SK-N-SH (cell line): ENCODE measurements at regions not wholly inside any gene's neighbourhood (a gene's known extent, or its start where the extent isn't known, plus 50 kb on each side); places are given as distances from the start of the nearest gene placed in this dataset.
A peak's percentile ranks its signal among the peaks of the same experiment; 100 is the strongest.

Source experiments
- CTCF ChIA-PET: fragments of 300-600, 350-600 bp; formaldehyde crosslinking; extraction: SDS; loops from one replicate; lab custom pipeline; 2021; lab: Yijun Ruan, JAX
- POLR2A ChIA-PET: fragments of 350-600 bp; sonication (Branson Sonifier 250); formaldehyde crosslinking; extraction: SDS; loops from one replicate; lab custom pipeline; 2020; ENCODE audit warnings: antibody characterized with exemption, inconsistent platforms; lab: Yijun Ruan, JAX
- DNase-seq: peaks from one replicate; pipeline ENCODE4 v3.0.0; 2012
- H2AFZ ChIP-seq: fragments of 200-600 bp; sonication (generic); 2 replicates; pipeline ENCODE4 v1.8.1; 2016; ENCODE audit warnings: antibody characterized with exemption, mild to moderate bottlenecking, low read depth
- H3F3A ChIP-seq: fragments of 200-600 bp; sonication (generic); replicated peaks from 2 replicates; pipeline ENCODE3; 2016; ENCODE audit warnings: antibody characterized with exemption, mild to moderate bottlenecking; ENCODE audit not compliant: insufficient read depth
- H3K27ac ChIP-seq, 2 experiments: fragments of 200-500 bp in 1 of 2; fragments of 200-600 bp in 1 of 2; sonication (Bioruptor generic) in 1 of 2; sonication (generic), shearing (Covaris generic) in 1 of 2; 2 replicates each; pipeline versions ENCODE4 v1.5.1 to v1.6.1; 2014 to 2016; ENCODE audit warnings: low read depth in 2 of 2, inconsistent platforms in 1 of 2, low read length in 1 of 2, mild to moderate bottlenecking in 1 of 2, mixed read lengths in 1 of 2
- H3K27me3 ChIP-seq: fragments of 200-600 bp; sonication (generic), shearing (Covaris generic); 2 replicates; pipeline ENCODE4 v1.6.1; 2016; ENCODE audit warnings: mixed run types; ENCODE audit not compliant: insufficient read depth
- H3K36me3 ChIP-seq, 2 experiments: fragments of 200-500 bp in 1 of 2; fragments of 200-600 bp in 1 of 2; sonication (Bioruptor generic) in 1 of 2; sonication (generic) in 1 of 2; replicated peaks in 1 of 2; 2 replicates each; pipeline versions ENCODE3 to v1.5.1; 2014 to 2016; ENCODE audit warnings: low read length in 1 of 2, mild to moderate bottlenecking in 1 of 2; ENCODE audit not compliant: insufficient read depth in 2 of 2, control insufficient read depth in 1 of 2
- H3K4me1 ChIP-seq, 2 experiments: fragments of 200-500 bp in 1 of 2; fragments of 200-600 bp in 1 of 2; sonication (Bioruptor generic) in 1 of 2; sonication (generic), shearing (Covaris generic) in 1 of 2; 2 replicates each; pipeline versions ENCODE4 v1.5.1 to v1.6.1; 2014 to 2016; ENCODE audit warnings: low read depth in 1 of 2, low read length in 1 of 2, mixed run types in 1 of 2; ENCODE audit not compliant: insufficient read depth in 2 of 2, control insufficient read depth in 1 of 2
- H3K4me2 ChIP-seq: fragments of 200-600 bp; sonication (generic), shearing (Covaris generic); 2 replicates; pipeline ENCODE4 v1.6.1; 2017; ENCODE audit warnings: mixed run types
- H3K4me3 ChIP-seq, 2 experiments: fragments of 200-500 bp in 1 of 2; fragments of 200-600 bp in 1 of 2; sonication (Bioruptor generic) in 1 of 2; sonication (generic), shearing (Covaris generic) in 1 of 2; 2 replicates each; pipeline versions ENCODE4 v1.5.1 to v1.8.1; 2014 to 2016; ENCODE audit warnings: low read depth in 2 of 2, inconsistent platforms in 1 of 2, low read length in 1 of 2, mild to moderate bottlenecking in 1 of 2, mixed read lengths in 1 of 2, moderate library complexity in 1 of 2
- H3K79me2 ChIP-seq: fragments of 200-600 bp; sonication (generic); 2 replicates; pipeline ENCODE4 v1.8.1; 2017; ENCODE audit warnings: mild to moderate bottlenecking; ENCODE audit not compliant: insufficient read depth
- H3K9ac ChIP-seq: fragments of 200-600 bp; sonication (generic); 2 replicates; pipeline ENCODE4 v1.6.1; 2017; ENCODE audit warnings: mixed run types
- H3K9me2 ChIP-seq: fragments of 200-600 bp; sonication (generic); 2 replicates; pipeline ENCODE4 v1.6.1; 2017; ENCODE audit warnings: mixed run types
- H3K9me3 ChIP-seq: fragments of 200-600 bp; sonication (generic); 2 replicates; pipeline ENCODE4 v1.6.1; 2017; ENCODE audit warnings: mixed run types, mild to moderate bottlenecking, moderate library complexity
- H4K20me1 ChIP-seq: fragments of 200-600 bp; sonication (generic); 2 replicates; pipeline ENCODE4 v1.6.1; 2017; ENCODE audit warnings: mild to moderate bottlenecking, mixed run types; ENCODE audit not compliant: insufficient read depth
- CHD2 ChIP-seq: fragments of 150-350 bp; IDR thresholded peaks from 2 replicates; pipeline ENCODE4 v1.6.1; 2018; ENCODE audit warnings: low read length; ENCODE audit not compliant: partially characterized antibody
- EP300 ChIP-seq, 2 experiments: IDR thresholded peaks; 2 replicates each; pipeline versions ENCODE4 v1.4.0 to v1.6.1; 2012; ENCODE audit warnings: borderline replicate concordance in 1 of 2, low read depth in 1 of 2, low read length in 1 of 2
- FOXJ3 ChIP-seq: sonication (generic); formaldehyde crosslinking; IDR thresholded peaks from 2 replicates; pipeline ENCODE4 v1.5.1; 2020; ENCODE audit warnings: mild to moderate bottlenecking, missing genetic modification reagents
- FOXM1 ChIP-seq: IDR thresholded peaks from 2 replicates; pipeline ENCODE4 v1.4.0; 2012; ENCODE audit warnings: low read depth, mild to moderate bottlenecking
- GABPA ChIP-seq: IDR thresholded peaks from 2 replicates; pipeline ENCODE4 v1.4.0; 2012; ENCODE audit warnings: low read depth, mild to moderate bottlenecking
- GATA2 ChIP-seq: sonication (generic); formaldehyde crosslinking; IDR thresholded peaks from 2 replicates; pipeline ENCODE4 v1.5.0; 2020; ENCODE audit warnings: mild to moderate bottlenecking, missing genetic modification reagents
- MEF2A ChIP-seq: IDR thresholded peaks from 2 replicates; pipeline ENCODE4 v1.4.0; 2012; ENCODE audit warnings: low read depth, borderline replicate concordance
- NRF1 ChIP-seq: IDR thresholded peaks from 2 replicates; pipeline ENCODE4 v1.6.1; 2012; ENCODE audit warnings: low read depth, mild to moderate bottlenecking, low read length
- PBX3 ChIP-seq: IDR thresholded peaks from 2 replicates; pipeline ENCODE4; 2012
- RAD21 ChIP-seq: IDR thresholded peaks from 2 replicates; pipeline ENCODE4 v1.6.1; 2012; ENCODE audit warnings: mild to moderate bottlenecking, low read length
- RCOR1 ChIP-seq: fragments of 150-350 bp; IDR thresholded peaks from 2 replicates; pipeline ENCODE4 v1.6.1; 2017; ENCODE audit warnings: antibody characterized with exemption, low read length
- RFX5 ChIP-seq: IDR thresholded peaks from 2 replicates; pipeline ENCODE4 v1.6.1; 2012; ENCODE audit warnings: mild to moderate bottlenecking, improper control_type of control experiment, low read length
- RXRA ChIP-seq: IDR thresholded peaks from 2 replicates; pipeline ENCODE4 v1.4.0; 2012; ENCODE audit warnings: low read depth, mild to moderate bottlenecking, borderline replicate concordance
- SIN3A ChIP-seq: IDR thresholded peaks from 2 replicates; pipeline ENCODE4 v1.6.1; 2012; ENCODE audit warnings: low read depth, mild to moderate bottlenecking, low read length, moderate library complexity, borderline replicate concordance
- SMC3 ChIP-seq: IDR thresholded peaks from 2 replicates; pipeline ENCODE4 v1.6.1; 2012; ENCODE audit warnings: low read depth, low read length, improper control_type of control experiment
- TCF12 ChIP-seq: IDR thresholded peaks from 2 replicates; pipeline ENCODE4 v1.4.0; 2012
- YY1 ChIP-seq: IDR thresholded peaks from 2 replicates; pipeline ENCODE4 v1.4.0; 2012; ENCODE audit warnings: low read depth, mild to moderate bottlenecking
- WGBS: methylation state at CpG from one replicate; pipeline ENCODE4 v1.1.6; 2017; ENCODE audit warnings: low lambda C conversion rate; 5-methylcytosine and 5-hydroxymethylcytosine counted together
- TF ChIP-seq, protein P1 (sequence below): fragments of 150-350 bp; IDR thresholded peaks from 2 replicates; pipeline ENCODE4 v1.6.1; 2016; ENCODE audit warnings: mild to moderate bottlenecking, low read depth, low read length
- TF ChIP-seq, protein P2 (sequence below): IDR thresholded peaks from 2 replicates; pipeline ENCODE4 v1.4.0; 2012; ENCODE audit warnings: low read depth, borderline replicate concordance
- TF ChIP-seq, protein P3 (sequence below): IDR thresholded peaks from 2 replicates; pipeline ENCODE4 v1.6.1; 2012; ENCODE audit warnings: mild to moderate bottlenecking, low read depth, low read length, moderate library complexity

- H3K27me3 ChIP-seq, result no peaks in the 10 kb centered on the region
- H3F3A ChIP-seq, result no peaks in the 10 kb centered on the region
- DNase-seq, result peak; percentile 62
- H3K4me1 ChIP-seq, result peaks cover 0 to 9% of the 10 kb centered on the region in 2 experiments; a peak in 2 of 4 replicates
- H3K4me2 ChIP-seq, result no peak overlapping the region
- H3K9me3 ChIP-seq, result no peaks in the 10 kb centered on the region
- H2AFZ ChIP-seq, result no peak overlapping the region
- no peak overlapping the region for H3K9ac ChIP-seq
- ChIA-PET CTCF (interaction anchor here (1.1 to 1.2 kb wide), 2 partner anchors 12 to 163 kb away, joined by 4 to 5 read pairs; no protein-coding TSS in a partner anchor), POLR2A (interaction anchor here (0.8 kb wide), 1 partner anchor 422 kb away, joined by 3 read pairs; the partner anchor contains the start of gene SOS1)
- WGBS, result 86% methylated on average over 2 of the region's 2 CpGs
- H3K79me2 ChIP-seq, result no peaks in the 10 kb centered on the region
- H4K20me1 ChIP-seq, result no peaks in the 10 kb centered on the region
- peak overlapping the region in 1 of 2 experiments; percentile 23; a peak in 1 of 4 replicates for H3K27ac ChIP-seq
- no peak overlapping the region for H3K4me3 ChIP-seq
- H3K9me2 ChIP-seq, result no peaks in the 10 kb centered on the region
- TF ChIP-seq FOXJ3, result peak; percentile 71; the same call in 1 of the 2 replicates
- peak; percentile 80 for TF ChIP-seq CHD2
- TF ChIP-seq RAD21, result peak; percentile 15; the same call in 1 of the 2 replicates
- peak; percentile 97 for TF ChIP-seq GATA2 (CRISPR knock-in tag)
- peak in 1 of 2 experiments; percentile 89; a peak in 2 of 4 replicates for TF ChIP-seq EP300 (IDR thresholded peaks at IDR 0.05; ENCODE audit: borderline replicate concordance in 1 of 2, low read depth in 1 of 2, low read length in 1 of 2)
- no peak for TF ChIP-seq PBX3
- TF ChIP-seq, protein P1, sequence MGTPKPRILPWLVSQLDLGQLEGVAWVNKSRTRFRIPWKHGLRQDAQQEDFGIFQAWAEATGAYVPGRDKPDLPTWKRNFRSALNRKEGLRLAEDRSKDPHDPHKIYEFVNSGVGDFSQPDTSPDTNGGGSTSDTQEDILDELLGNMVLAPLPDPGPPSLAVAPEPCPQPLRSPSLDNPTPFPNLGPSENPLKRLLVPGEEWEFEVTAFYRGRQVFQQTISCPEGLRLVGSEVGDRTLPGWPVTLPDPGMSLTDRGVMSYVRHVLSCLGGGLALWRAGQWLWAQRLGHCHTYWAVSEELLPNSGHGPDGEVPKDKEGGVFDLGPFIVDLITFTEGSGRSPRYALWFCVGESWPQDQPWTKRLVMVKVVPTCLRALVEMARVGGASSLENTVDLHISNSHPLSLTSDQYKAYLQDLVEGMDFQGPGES, result no peak
- peak; percentile 79; the same call in 1 of the 2 replicates for TF ChIP-seq RCOR1
- no peaks in the 10 kb centered on the region for H3K36me3 ChIP-seq
Measured at GRCh38 chr2:39542523-39542922, 105.4 kb upstream of the MAP4K3 start.

- Histone ChIP-seq H2AFZ (no peak overlapping the region), H3K4me3 (no peak overlapping the region), H3K4me2 (no peak overlapping the region), H3K9me2 (no peaks in the 10 kb centered on the region), H3K4me1 (peaks cover 5 to 9% of the 10 kb centered on the region in 2 experiments; a peak in 3 of 4 replicates), H3F3A (no peaks in the 10 kb centered on the region), H3K36me3 (no peaks in the 10 kb centered on the region), H3K79me2 (no peaks in the 10 kb centered on the region), H3K9me3 (no peaks in the 10 kb centered on the region), H3K27me3 (no peaks in the 10 kb centered on the region), H3K9ac (no peak overlapping the region), H4K20me1 (no peaks in the 10 kb centered on the region), H3K27ac (no peak overlapping the region)
- ChIA-PET POLR2A (no interaction called here), CTCF (no interaction called here)
- no peak for DNase-seq
- WGBS, result 73% methylated on average over 5 of the region's 5 CpGs
- TF ChIP-seq FOXJ3 (no peak), NRF1 (no peak), SIN3A (no peak), TCF12 (no peak), YY1 (no peak), EP300 (IDR thresholded peaks at IDR 0.05; ENCODE audit: borderline replicate concordance in 1 of 2, low read depth in 1 of 2, low read length in 1 of 2) (no peak), RCOR1 (no peak), GABPA (no peak), MEF2A (no peak), RXRA (no peak), FOXM1 (no peak), RFX5 (no peak), SMC3 (no peak)
- TF ChIP-seq, protein P1, result no peak
- TF ChIP-seq, protein P2, sequence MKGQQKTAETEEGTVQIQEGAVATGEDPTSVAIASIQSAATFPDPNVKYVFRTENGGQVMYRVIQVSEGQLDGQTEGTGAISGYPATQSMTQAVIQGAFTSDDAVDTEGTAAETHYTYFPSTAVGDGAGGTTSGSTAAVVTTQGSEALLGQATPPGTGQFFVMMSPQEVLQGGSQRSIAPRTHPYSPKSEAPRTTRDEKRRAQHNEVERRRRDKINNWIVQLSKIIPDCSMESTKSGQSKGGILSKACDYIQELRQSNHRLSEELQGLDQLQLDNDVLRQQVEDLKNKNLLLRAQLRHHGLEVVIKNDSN, result no peak
- TF ChIP-seq, protein P3, sequence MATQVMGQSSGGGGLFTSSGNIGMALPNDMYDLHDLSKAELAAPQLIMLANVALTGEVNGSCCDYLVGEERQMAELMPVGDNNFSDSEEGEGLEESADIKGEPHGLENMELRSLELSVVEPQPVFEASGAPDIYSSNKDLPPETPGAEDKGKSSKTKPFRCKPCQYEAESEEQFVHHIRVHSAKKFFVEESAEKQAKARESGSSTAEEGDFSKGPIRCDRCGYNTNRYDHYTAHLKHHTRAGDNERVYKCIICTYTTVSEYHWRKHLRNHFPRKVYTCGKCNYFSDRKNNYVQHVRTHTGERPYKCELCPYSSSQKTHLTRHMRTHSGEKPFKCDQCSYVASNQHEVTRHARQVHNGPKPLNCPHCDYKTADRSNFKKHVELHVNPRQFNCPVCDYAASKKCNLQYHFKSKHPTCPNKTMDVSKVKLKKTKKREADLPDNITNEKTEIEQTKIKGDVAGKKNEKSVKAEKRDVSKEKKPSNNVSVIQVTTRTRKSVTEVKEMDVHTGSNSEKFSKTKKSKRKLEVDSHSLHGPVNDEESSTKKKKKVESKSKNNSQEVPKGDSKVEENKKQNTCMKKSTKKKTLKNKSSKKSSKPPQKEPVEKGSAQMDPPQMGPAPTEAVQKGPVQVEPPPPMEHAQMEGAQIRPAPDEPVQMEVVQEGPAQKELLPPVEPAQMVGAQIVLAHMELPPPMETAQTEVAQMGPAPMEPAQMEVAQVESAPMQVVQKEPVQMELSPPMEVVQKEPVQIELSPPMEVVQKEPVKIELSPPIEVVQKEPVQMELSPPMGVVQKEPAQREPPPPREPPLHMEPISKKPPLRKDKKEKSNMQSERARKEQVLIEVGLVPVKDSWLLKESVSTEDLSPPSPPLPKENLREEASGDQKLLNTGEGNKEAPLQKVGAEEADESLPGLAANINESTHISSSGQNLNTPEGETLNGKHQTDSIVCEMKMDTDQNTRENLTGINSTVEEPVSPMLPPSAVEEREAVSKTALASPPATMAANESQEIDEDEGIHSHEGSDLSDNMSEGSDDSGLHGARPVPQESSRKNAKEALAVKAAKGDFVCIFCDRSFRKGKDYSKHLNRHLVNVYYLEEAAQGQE, result no peak
Measured at GRCh38 chr2:39545957-39546356, 108.9 kb upstream of the MAP4K3 start.
